GM23338 (cell line): ENCODE measurements at regions not wholly inside any gene's neighbourhood (a gene's known extent, or its start where the extent isn't known, plus 50 kb on each side); places are given as distances from the start of the nearest gene placed in this dataset.
"Not testable (repeated sequence)": the region's sequence is repeated elsewhere in the genome, so short reads cannot be mapped to it uniquely, and the experiment has no call there.

ENCODE experiments used
- ATAC-seq: fragments of 200-7000 bp; cut with Tn5 transposase; 3 replicates; pipeline ENCODE4 v1.9.1; 2020
- DNase-seq: peaks from one replicate; pipeline ENCODE4 v3.0.0-alpha.2; 2015; ENCODE audit warnings: low spot score
- H2AFZ ChIP-seq: fragments of 200-600 bp; sonication (generic); 2 replicates; pipeline ENCODE4 v1.8.0; 2016; ENCODE audit warnings: antibody characterized with exemption, mild to moderate bottlenecking, moderate library complexity
- H3F3A ChIP-seq: fragments of 200-600 bp; sonication (generic); replicated peaks from 2 replicates; pipeline ENCODE4 v1.8.0; 2017; ENCODE audit warnings: antibody characterized with exemption, mixed run types, low read depth
- H3K27ac ChIP-seq: fragments of 200-600 bp; sonication (generic); 2 replicates; pipeline ENCODE4 v1.6.1; 2016; ENCODE audit warnings: low read depth
- H3K27me3 ChIP-seq: fragments of 200-600 bp; sonication (generic); 2 replicates; pipeline ENCODE4 v1.8.0; 2016; ENCODE audit warnings: mild to moderate bottlenecking, mixed run types, moderate library complexity; ENCODE audit not compliant: insufficient read depth
- H3K36me3 ChIP-seq: fragments of 200-600 bp; sonication (generic); 2 replicates; pipeline ENCODE4 v1.8.0; 2016; ENCODE audit warnings: mild to moderate bottlenecking; ENCODE audit not compliant: insufficient read depth
- H3K4me1 ChIP-seq: fragments of 200-600 bp; sonication (generic); 2 replicates; pipeline ENCODE4 v1.8.0; 2016; ENCODE audit warnings: mild to moderate bottlenecking, moderate library complexity; ENCODE audit not compliant: insufficient read depth
- H3K4me2 ChIP-seq: fragments of 200-600 bp; sonication (generic); 2 replicates; pipeline ENCODE4 v1.7.1; 2017; ENCODE audit warnings: mixed run types
- H3K4me3 ChIP-seq: fragments of 200-600 bp; sonication (generic); 2 replicates; pipeline ENCODE4 v1.6.1; 2016; ENCODE audit warnings: mixed run types
- H3K79me2 ChIP-seq: fragments of 200-600 bp; sonication (generic); replicated peaks from 2 replicates; pipeline ENCODE4 v1.8.0; 2017; ENCODE audit warnings: mild to moderate bottlenecking; ENCODE audit not compliant: insufficient read depth
- H3K9me2 ChIP-seq: fragments of 200-600 bp; sonication (generic); 2 replicates; pipeline ENCODE4 v1.8.0; 2017; ENCODE audit not compliant: insufficient read depth
- H4K20me1 ChIP-seq: fragments of 200-600 bp; sonication (generic); replicated peaks from 2 replicates; pipeline ENCODE4 v1.8.0; 2017; ENCODE audit warnings: mild to moderate bottlenecking; ENCODE audit not compliant: insufficient read depth
- H3K27ac Mint-ChIP-seq: 2 replicates; pipeline ENCODE4 v1.8.0; 2020; ENCODE audit warnings: inconsistent platforms, mild to moderate bottlenecking, moderate library complexity, mixed read lengths
- H3K27me3 Mint-ChIP-seq: 3 replicates; pipeline ENCODE4 v1.8.0; 2022; ENCODE audit warnings: low read depth, mild to moderate bottlenecking, moderate library complexity, mixed read lengths, inconsistent platforms; ENCODE audit not compliant: insufficient read depth, poor library complexity
- H3K36me3 Mint-ChIP-seq: 3 replicates; pipeline ENCODE4 v1.8.0; 2021; ENCODE audit warnings: low read depth, mild to moderate bottlenecking, inconsistent platforms, moderate library complexity, mixed read lengths
- H3K4me1 Mint-ChIP-seq: 3 replicates; pipeline ENCODE4 v1.8.0; 2020; ENCODE audit warnings: mild to moderate bottlenecking, inconsistent platforms, mixed read lengths
- H3K4me3 Mint-ChIP-seq: 3 replicates; pipeline ENCODE4 v1.8.0; 2021; ENCODE audit warnings: moderate library complexity, mild to moderate bottlenecking, inconsistent platforms, mixed read lengths
- H3K9me3 Mint-ChIP-seq: 3 replicates; pipeline ENCODE4 v1.8.0; 2020; ENCODE audit warnings: moderate library complexity, mild to moderate bottlenecking, inconsistent platforms, mixed read lengths
- CREB1 ChIP-seq: fragments of 250-450 bp; sonication (Bioruptor Pico); IDR thresholded peaks from 2 replicates; pipeline ENCODE4 v1.5.0; 2020; ENCODE audit warnings: low read depth, mild to moderate bottlenecking, moderate library complexity
- ETS1 ChIP-seq: IDR thresholded peaks from 2 replicates; pipeline ENCODE4 v1.6.1; 2016; ENCODE audit warnings: antibody characterized with exemption
- EZH2 ChIP-seq: fragments of 200-600 bp; sonication (generic); IDR thresholded peaks from one replicate; pipeline ENCODE4 v1.8.0; 2017; ENCODE audit warnings: antibody characterized with exemption, mild to moderate bottlenecking, low read depth; ENCODE audit not compliant: unreplicated experiment
- EZH2phosphoT487 ChIP-seq: fragments of 200-600 bp; sonication (generic); IDR thresholded peaks from one replicate; pipeline ENCODE4 v1.8.1; 2018; ENCODE audit warnings: antibody characterized with exemption; ENCODE audit not compliant: unreplicated experiment
- NANOG ChIP-seq: IDR thresholded peaks from 2 replicates; pipeline ENCODE4 v1.6.1; 2016; ENCODE audit warnings: antibody characterized with exemption, borderline replicate concordance
- STAT1 ChIP-seq: IDR thresholded peaks from one replicate; pipeline ENCODE4 v1.6.1; 2016; ENCODE audit warnings: antibody characterized with exemption; ENCODE audit not compliant: unreplicated experiment
- ZNF331 ChIP-seq: fragments of 250-450 bp; sonication (Bioruptor Pico); IDR thresholded peaks from 2 replicates; pipeline ENCODE4 v1.5.0; 2020; ENCODE audit warnings: low read depth, mild to moderate bottlenecking, moderate library complexity
- TF ChIP-seq, protein P1 (sequence below): IDR thresholded peaks from one replicate; pipeline ENCODE4 v1.6.1; 2018; ENCODE audit warnings: antibody characterized with exemption; ENCODE audit not compliant: unreplicated experiment

GRCh38 chr1:196029410-196029809, 578.8 kb downstream of the KCNT2 start:
- no peak overlapping the region for H2AFZ ChIP-seq
- Mint-ChIP-seq H3K9me3 (no peaks in the 10 kb centered on the region), H3K36me3 (no peaks in the 10 kb centered on the region), H3K4me3 (no peak overlapping the region), H3K4me1 (peaks cover 16% of the 10 kb centered on the region), H3K27ac (no peak overlapping the region), H3K27me3 (no peaks in the 10 kb centered on the region)
- no peak overlapping the region for H3K27ac ChIP-seq
- no peaks in the 10 kb centered on the region for H3K79me2 ChIP-seq
- TF ChIP-seq STAT1 (no peak), ETS1 (no peak), NANOG (no peak)
- H3F3A ChIP-seq = no peaks in the 10 kb centered on the region
- no peak for ATAC-seq
- DNase-seq = no peak
- H3K4me1 ChIP-seq = no peaks in the 10 kb centered on the region
- no peak overlapping the region for H3K4me3 ChIP-seq
- H3K9me2 ChIP-seq = no peaks in the 10 kb centered on the region; the same call in 1 of the 2 replicates
- no peaks in the 10 kb centered on the region for H4K20me1 ChIP-seq
- H3K36me3 ChIP-seq = no peaks in the 10 kb centered on the region
- no peaks in the 10 kb centered on the region for H3K27me3 ChIP-seq
- H3K4me2 ChIP-seq = no peak overlapping the region

GRCh38 chr1:196027127-196027526, 581.1 kb downstream of the KCNT2 start:
- ATAC-seq (no peak), DNase-seq (no peak)
- Histone ChIP-seq H3F3A (no peaks in the 10 kb centered on the region), H2AFZ (peak overlapping the region; percentile 15; the same call in 1 of the 2 replicates), H3K4me1 (no peaks in the 10 kb centered on the region), H4K20me1 (no peaks in the 10 kb centered on the region), H3K27ac (no peak overlapping the region), H3K27me3 (no peaks in the 10 kb centered on the region), H3K9me2 (no peaks in the 10 kb centered on the region), H3K4me3 (no peak overlapping the region), H3K79me2 (no peaks in the 10 kb centered on the region), H3K4me2 (no peak overlapping the region), H3K36me3 (no peaks in the 10 kb centered on the region)
- Mint-ChIP-seq H3K4me1 (peaks cover 5% of the 10 kb centered on the region; the same call in 2 of the 3 replicates), H3K27me3 (no peaks in the 10 kb centered on the region), H3K36me3 (no peaks in the 10 kb centered on the region), H3K4me3 (no peak overlapping the region), H3K27ac (no peak overlapping the region), H3K9me3 (no peaks in the 10 kb centered on the region)
- no peak for TF ChIP-seq STAT1

DNA sequence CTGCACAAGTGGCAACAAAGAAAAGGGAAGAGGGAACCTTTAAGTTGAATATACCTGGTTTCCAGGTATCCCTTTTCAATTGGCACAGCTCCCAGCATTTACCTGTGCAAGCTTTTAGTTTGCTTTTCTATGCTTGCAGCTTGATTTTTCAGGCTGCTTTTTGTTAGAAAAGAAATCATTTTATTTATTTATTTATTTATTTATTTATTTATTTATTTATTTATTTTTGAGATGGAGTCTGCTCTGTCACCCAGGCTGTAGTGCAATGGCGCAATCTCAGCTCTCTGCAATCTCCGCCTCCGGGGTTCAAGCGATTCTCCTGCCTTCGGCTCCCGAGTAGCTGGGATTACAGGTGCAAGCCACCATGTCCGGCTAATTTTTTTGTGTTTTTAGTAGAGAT, 587.1 kb downstream of the KCNT2 start:
- H3K27me3 ChIP-seq, H3K4me1 ChIP-seq, H4K20me1 ChIP-seq, H3K27me3 Mint-ChIP-seq, H3K36me3 Mint-ChIP-seq, H3F3A ChIP-seq, H3K4me2 ChIP-seq, H3K9me3 Mint-ChIP-seq, H3K9me2 ChIP-seq, H2AFZ ChIP-seq, H3K4me3 Mint-ChIP-seq, H3K27ac ChIP-seq, DNase-seq, H3K36me3 ChIP-seq, H3K4me1 Mint-ChIP-seq, H3K79me2 ChIP-seq, H3K4me3 ChIP-seq, ATAC-seq, H3K27ac Mint-ChIP-seq: not testable (repeated sequence)

GRCh38 chr1:196009362-196009761, 598.9 kb downstream of the KCNT2 start:
- H3K79me2 ChIP-seq = no peaks in the 10 kb centered on the region
- H3K4me2 ChIP-seq = no peak overlapping the region
- no peak overlapping the region for H3K4me3 ChIP-seq
- Mint-ChIP-seq H3K9me3 (no peaks in the 10 kb centered on the region), H3K4me3 (no peak overlapping the region), H3K4me1 (peaks cover 17% of the 10 kb centered on the region), H3K27ac (0 out of 2 replicates have a peak overlapping the region, but pooled peaks have one; percentile 42), H3K36me3 (peaks cover 6% of the 10 kb centered on the region; the same call in 2 of the 3 replicates), H3K27me3 (peaks cover 2% of the 10 kb centered on the region)
- no peak overlapping the region for H3K27ac ChIP-seq
- ATAC-seq = no peak
- H3K36me3 ChIP-seq = no peaks in the 10 kb centered on the region
- no peaks in the 10 kb centered on the region for H3K9me2 ChIP-seq
- H2AFZ ChIP-seq = no peak overlapping the region
- H3K27me3 ChIP-seq = no peaks in the 10 kb centered on the region
- H4K20me1 ChIP-seq = no peaks in the 10 kb centered on the region
- H3K4me1 ChIP-seq = peaks cover 6% of the 10 kb centered on the region
- no peak for DNase-seq
- H3F3A ChIP-seq = no peaks in the 10 kb centered on the region
- no peak for TF ChIP-seq EZH2
- TF ChIP-seq CREB1 = no peak
- no peak for TF ChIP-seq ZNF331 (CRISPR knock-in tag)
- TF ChIP-seq, protein P1, sequence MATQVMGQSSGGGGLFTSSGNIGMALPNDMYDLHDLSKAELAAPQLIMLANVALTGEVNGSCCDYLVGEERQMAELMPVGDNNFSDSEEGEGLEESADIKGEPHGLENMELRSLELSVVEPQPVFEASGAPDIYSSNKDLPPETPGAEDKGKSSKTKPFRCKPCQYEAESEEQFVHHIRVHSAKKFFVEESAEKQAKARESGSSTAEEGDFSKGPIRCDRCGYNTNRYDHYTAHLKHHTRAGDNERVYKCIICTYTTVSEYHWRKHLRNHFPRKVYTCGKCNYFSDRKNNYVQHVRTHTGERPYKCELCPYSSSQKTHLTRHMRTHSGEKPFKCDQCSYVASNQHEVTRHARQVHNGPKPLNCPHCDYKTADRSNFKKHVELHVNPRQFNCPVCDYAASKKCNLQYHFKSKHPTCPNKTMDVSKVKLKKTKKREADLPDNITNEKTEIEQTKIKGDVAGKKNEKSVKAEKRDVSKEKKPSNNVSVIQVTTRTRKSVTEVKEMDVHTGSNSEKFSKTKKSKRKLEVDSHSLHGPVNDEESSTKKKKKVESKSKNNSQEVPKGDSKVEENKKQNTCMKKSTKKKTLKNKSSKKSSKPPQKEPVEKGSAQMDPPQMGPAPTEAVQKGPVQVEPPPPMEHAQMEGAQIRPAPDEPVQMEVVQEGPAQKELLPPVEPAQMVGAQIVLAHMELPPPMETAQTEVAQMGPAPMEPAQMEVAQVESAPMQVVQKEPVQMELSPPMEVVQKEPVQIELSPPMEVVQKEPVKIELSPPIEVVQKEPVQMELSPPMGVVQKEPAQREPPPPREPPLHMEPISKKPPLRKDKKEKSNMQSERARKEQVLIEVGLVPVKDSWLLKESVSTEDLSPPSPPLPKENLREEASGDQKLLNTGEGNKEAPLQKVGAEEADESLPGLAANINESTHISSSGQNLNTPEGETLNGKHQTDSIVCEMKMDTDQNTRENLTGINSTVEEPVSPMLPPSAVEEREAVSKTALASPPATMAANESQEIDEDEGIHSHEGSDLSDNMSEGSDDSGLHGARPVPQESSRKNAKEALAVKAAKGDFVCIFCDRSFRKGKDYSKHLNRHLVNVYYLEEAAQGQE = no peak
- no peak for TF ChIP-seq ETS1
- no peak for TF ChIP-seq EZH2phosphoT487
- no peak for TF ChIP-seq STAT1
